ENCODE measurements at regions not wholly inside any gene's neighbourhood (a gene's known extent, or its start where the extent isn't known, plus 50 kb on each side); places are given as distances from the start of the nearest gene placed in this dataset.
A peak's percentile ranks its signal among the peaks of the same experiment; 100 is the strongest.

DNA sequence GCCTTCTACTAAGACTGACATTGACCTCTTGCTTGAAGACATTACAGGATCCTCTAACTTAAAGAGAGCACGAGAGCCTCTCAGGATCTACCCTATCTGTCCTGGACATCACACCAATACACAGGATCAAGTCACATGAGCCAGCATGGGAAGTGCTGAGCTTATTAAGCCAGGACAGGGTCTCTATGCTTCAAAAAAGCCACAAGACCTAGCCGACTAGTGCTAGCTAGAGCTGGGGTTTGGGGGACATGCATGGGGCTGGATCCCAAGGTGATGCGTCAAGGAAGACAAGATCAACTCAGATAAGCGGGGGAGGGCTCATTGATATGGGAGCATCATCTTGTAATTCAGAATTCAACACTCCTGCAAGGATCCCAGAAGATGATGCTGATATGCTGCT lies 167.2 kb upstream of the TAB2 start:
- no peak for FAIRE-seq

DNA sequence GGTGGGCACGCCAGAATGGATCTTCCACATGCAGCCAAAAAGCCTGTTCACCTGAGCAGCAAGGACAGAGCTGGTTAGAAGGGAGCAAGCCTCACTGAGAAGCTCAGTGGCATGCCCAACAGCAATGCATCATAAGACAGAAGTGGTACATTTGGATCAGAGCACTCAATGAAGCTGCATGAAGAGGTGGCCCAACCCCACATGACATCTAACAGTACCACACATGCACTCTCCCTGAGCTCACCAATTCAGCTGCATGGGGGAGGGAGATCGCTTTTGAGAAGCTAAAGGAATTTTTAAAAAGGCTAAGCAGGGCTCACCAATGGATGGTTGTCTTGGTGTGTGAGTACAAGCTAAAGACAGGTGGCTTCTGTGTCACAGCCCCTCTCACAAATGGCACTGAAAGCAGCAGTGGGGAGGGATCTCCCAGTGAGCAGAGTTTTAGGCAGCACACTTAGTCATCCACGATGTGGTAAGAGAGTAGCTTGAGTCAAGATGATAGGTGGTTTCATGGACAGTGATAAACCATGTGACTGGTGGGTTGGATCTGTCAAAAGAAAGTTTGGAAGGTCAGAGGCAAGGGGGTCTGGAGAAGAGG lies 166.6 kb upstream of the TAB2 start:
- no peak for FAIRE-seq

DNA sequence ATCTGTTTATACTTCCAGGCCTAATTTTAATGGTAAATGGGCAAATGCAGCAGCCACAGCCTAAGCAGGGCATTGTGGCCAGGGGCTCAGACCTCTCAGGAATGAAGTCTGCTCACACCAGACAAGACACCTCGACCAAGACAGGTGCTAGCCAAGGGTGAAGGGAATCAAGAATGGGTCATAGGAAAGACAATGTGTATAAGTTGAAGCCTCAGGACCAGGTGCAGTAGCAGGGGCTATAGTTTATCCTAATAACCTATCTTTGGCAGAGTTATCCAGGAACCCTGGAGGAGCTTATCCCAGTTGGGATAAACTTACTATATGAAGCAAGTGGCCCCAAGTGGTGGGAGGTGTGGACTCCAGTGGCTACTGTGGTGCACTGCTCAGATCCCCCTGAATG lies 165.0 kb upstream of the TAB2 start:
- no peak for FAIRE-seq

DNA sequence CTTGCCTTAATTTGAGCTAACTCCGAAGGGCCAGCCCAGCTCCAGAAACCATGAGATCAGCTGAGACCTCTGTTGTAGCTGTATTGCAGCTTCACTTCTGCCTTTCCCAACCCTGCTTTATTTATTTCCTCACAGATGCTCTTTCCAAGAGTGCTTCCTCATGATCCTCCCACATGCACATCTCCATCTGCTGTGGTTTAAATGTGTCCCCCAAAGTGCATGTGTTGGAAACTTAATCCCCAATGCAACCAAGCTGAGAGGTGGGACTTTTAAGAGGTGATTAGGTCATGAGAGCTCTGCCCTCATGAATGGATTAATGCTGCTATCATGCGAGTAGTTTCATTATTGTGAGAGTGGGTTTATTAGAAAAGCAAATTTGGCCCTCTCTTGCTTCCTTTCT lies 164.4 kb upstream of the TAB2 start:
- FAIRE-seq, result no peak

DNA sequence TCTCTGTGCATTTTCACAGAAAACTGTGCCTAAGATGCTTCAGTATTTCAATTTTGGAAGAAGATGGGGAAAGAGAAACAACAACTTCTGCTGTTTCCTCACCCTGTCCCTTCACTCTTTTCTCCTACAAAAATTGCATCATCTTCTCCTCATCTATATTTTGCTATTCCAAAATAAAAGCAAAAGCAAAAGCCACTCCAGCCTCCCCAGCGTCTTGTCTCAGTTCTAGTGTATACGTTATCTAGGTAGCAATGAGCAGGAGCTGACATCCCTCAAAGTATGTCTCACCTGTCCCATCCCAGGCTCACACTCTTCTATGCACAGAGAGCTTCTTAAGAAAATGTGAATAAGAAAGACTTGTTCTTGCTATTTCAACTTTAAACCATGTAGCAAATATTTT lies 163.8 kb upstream of the TAB2 start:
- no peak for FAIRE-seq

DNA sequence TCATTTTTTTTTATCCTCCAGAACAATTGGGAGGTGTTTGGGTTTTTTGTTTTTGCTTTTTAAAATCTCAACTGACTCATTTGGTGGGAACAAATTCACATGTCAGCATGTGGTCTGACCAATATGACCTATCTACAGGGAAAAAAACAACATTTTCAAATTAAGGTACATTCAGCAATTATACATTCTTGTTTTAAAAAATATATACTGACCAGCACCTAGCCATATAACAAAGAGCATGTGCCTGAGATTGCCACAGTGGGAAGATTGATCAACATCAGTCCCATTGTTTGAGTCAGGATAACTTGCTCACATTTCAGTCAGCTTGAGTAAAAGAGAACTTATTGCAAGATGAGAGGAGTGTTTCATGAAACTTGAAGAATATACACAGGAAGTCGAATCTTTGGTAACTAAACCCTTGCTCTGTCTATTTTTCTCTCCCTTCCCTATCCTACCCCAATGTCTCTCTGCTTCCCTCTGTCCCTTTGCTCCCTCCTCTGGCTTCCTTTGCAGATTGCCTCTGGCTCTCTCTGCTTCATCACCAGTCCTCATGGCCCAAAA lies 163.2 kb upstream of the TAB2 start:
- FAIRE-seq, result no peak

DNA sequence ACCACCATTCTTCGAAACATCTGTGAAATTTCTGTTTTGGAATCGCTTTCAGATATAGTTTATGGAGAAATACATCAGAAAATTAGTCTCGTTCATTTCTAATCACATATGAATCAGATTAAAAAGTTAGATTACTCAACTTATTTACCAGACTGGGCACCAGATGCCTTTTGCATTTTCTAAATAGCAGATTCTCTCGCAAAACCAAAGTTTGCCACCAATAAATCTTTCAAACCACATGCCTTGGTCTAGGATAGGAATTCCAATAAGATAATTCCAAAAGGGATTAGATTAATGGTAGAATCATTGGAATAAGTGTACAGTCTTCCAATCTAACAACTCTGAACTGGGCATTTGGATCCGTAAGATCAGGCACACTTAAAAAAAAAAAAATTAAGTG lies 160.4 kb upstream of the TAB2 start:
- no peak for FAIRE-seq

DNA sequence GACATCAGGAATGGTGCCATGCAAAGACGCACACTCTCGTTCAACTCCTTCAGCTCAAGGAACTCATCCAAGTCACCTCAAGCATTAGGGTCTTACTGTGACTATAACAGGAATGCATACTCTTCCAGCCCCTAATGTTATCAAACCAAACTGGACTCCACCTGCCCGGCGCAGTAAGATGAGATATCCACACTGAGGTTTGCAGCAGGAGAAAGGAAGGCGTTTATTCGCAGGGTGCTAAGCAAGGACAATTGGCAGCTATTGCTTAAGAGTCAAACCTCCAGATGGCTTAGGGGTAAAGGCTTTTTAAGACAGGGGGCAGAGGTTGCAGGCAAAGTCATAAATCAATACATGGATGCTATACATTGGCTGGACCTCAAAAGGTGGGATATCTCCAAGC lies 159.4 kb upstream of the TAB2 start:
- no peak for FAIRE-seq

DNA sequence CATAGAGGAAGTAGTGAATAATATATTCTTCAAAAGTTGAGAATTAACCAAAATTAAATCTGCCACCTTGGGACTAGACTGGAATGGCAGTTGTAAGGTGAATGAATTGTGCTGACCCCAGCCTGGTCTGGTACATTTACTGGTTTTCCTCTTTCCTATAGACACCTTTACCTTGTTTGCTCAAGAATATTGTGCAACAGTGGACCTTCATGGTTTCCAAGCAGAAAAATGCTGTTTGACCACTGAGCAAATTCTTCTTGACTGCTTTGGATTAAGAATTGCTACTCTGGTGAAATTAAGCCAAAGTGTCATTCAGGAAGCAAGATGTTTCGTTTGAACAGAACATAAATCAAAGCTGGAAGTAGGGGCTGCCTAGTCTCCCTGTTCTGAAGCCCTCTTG lies 156.6 kb upstream of the TAB2 start:
- no peak for FAIRE-seq

DNA sequence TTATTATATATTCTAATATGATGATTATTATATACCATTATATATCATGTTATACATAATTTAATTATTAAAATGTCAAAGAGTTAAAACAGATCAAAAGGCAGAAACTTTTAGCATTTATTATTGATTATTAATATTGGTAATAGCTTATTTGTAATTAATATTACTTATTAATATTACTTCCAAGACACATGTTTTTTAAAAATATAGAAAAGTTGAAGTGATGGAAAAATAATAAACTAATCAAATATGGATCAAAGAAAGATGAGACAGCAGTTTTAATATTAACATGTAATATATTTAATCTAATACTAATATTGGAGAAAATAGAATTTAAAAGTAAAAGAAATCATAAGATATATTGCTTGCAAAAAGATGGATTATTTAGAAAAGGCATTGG lies 154.6 kb upstream of the TAB2 start:
- FAIRE-seq, result peak; percentile 56

DNA sequence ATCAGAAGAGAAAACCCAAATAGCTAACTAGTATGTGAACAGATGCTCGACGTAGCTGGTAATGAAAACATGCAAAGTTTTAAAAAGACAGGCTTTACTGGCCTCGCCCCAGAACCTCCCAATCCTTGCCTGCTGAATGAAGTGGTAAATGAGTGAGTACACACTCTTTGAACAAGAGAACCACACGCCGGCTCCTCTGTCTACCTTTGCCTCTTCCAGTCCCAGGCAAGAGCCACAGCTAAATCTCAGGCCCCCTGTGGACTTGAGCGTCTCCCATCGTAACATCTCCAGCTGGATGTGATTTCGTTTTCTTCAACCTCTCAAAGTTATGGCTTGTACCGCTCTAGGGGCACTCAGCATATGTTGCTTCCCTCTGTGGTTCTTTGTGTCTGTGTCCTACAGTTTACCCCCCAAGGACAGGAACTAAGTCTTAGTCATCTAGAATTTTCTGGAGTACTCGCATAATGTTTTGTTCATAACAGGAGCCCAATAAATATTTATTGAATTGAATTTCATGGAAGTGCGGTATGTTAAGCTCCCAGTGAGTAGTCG lies 153.2 kb upstream of the TAB2 start:
- FAIRE-seq, result no peak

DNA sequence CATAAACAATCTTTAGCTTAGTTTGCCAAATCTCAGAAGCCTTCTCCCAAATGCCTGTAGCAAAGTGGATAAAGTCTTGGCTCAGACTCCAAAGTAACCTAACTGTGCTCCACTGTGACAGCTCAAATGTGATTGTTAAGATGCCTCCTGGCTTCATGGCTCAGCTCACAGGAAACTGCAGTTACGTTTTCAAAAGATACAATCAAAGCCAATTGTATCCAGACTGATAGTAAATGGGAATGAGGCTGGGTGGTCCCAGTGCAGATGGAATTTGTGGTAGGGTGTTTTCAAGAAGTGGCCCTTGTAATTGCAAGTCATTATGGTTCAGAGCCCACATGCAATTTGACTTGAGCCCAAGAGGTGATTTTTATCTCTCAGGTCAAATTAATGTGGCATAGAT lies 151.2 kb upstream of the TAB2 start:
- no peak for FAIRE-seq

DNA sequence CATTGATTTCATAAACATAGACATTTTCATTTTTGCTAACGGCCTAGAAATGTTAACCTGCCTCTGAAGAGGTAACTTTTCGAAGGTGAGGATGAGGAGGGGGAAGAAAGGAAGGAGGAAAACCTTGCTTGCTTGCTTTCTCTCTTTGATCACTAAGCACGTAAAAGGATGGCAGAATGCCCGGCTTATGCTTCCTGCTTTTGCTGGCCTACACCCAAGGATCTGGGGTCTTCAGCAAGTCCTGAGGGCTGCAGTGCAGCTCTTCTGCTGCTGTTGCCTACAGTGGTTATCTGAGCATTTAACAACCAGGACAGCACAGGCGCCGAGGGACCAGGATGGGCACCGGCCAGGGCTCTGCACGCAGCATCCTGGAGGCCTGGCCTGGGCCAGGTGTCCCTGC lies 150.8 kb upstream of the TAB2 start:
- no peak for FAIRE-seq

DNA sequence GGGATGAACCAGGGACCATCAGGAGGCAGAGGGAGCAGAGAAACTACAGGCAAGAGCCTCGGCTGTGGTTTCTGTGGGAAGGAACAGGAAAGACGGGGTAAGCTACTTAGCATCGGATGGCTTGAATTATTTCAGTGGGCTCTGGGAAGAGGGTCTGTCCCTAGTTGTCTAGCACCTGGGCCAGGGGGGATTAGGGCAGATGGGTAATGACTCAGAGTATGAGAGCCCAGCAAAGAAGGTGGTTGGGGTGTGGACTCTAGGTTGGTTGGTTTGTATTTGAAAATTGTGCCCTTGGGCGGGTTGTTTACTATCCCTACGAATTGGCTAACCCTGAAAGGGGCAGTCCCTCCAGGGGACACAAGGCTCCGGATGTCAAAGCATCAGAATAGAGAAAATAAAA lies 148.5 kb upstream of the TAB2 start:
- no peak for FAIRE-seq

DNA sequence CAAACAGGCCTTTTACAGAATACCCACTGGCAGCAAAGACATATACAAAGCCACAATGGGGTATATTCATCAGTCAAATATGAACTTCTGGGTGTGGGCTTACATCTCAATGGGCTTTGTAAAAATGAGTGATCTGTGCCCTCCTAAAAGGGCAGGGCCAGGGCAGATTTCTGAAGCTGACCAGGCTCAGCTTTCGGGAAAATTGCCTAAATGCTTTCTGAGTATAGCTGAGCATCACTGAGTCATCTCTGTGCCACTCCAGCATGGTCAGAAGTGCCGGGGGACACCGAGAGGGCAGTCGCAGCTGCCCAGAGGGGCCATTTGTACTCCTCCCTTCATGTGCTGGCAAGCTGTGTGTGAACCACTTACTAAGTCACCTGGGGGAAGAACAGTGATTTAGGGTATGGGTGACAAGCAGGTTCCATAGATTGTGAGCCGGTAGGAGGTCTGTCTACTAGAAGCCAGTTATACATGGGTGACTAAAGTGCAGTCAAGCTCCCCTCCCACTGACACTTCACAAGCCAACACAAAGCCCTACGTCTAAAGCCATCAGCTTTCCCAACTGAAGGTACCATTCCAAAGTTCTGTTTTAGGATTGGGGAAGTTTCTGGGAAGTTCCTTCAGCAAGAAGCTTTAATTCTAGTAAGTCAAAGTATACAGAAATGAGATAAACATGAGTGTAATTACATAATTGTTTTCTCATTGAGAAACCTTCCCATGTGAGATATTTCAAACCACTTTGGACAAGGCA lies 147.6 kb upstream of the TAB2 start:
- no peak for FAIRE-seq

DNA sequence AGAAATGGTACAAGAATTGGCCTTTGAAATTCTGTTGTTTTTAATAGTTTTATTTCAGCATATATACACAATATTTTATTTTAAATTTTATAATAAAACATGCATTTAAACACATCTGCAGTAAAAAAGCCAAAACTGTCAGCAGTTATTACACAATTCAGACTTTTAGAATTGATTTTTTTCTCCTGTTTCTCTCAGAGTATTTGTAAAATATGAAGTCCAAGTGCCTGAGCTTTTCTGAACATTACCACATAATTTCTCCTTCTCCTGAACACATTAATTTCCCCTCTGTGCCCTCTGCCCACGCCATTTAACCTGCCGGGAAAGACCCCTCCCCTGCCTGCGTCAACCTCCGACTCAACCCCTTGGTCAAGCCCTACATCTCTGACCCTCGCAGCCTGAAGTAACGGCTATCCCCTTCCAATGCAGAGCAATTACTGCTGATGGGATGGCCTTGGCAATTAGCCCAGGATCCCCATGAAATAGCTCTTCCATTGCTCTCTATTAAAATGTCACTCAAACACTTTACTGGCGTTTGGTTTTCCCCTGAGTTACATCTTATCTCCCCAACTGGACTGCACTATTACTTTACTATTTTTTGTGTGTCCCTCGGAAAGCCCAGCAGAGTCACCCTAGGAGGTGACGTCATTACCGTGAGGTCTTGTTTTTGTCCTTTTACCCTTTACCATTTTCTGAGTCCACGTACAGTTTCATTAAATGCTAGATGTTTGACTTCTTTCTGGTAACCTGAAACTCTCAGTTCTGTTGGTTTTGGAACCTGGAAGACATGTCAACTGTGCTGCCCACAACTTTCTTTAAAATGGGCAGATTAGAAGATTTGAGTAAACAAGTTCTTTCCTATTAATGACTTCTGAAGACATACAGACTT lies 146.7 kb upstream of the TAB2 start:
- FAIRE-seq, result no peak

DNA sequence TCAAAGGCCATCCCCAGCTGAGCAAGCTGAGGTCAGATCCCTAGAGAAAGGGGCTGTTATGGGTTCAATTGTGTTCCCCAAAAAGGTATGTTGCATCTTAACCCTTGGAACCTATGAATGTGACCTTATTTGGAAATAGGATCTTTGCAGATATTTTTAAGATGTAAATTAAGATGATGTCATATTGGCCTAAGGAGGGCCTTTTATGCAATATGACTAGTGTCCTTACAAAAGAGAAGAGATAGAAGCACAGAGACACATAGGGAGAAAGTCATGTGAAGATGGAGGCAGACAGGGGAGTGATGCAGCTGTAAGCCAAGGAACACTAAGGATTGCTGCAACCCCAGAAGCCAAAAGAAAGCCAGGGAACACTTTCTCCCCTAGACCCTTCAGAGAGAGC lies 144.3 kb upstream of the TAB2 start:
- FAIRE-seq, result no peak

DNA sequence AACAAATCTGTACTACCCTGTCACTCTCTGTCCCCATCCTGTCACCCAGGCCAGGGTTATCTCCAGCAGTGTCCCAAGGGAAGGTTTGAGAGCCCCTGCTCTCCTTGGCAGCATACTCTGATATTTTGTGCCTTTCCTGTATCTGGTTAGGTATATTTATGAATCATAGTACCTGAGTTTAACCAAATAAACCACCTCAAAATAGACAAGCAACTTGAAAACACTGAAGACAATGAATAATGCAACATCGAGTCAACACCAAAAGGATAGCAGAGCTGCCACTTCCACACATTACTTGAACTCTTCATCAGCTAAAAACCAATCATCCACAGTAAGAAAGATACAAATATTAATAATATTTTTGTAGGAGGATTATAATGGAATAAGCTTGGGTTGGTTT lies 142.6 kb upstream of the TAB2 start:
- FAIRE-seq, result no peak

DNA sequence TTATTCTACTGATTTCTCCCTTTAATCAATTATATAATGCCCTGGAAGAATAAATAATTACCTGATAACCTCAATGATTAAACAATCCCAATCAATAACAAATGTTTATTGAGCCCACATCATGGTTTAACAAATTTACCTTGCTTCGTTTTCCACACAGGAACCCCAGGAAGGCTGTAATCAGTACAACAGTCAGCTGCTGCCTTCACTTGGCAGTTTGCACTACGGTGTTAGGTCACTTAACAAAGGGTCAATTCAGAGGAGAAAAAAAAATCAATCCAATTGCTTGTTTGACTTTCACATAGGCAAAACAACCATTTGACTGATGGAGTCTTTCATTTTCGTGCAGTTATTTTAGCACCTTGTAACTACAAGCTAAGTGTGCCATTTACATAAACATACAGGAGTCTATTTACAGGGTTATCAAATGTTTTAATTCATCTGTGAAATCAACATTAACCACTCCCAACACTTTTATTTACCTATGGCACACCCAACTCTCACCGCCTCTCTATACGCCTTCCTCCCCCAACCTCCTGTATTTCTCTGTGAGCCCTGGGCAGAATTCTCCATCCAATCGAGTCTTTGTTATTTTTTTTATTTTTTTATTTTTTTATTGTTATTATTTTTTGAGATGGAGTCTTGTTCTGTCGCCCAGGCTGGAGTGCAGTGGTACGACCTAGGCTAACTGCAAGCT lies 140.4 kb upstream of the TAB2 start:
- no peak for FAIRE-seq

DNA sequence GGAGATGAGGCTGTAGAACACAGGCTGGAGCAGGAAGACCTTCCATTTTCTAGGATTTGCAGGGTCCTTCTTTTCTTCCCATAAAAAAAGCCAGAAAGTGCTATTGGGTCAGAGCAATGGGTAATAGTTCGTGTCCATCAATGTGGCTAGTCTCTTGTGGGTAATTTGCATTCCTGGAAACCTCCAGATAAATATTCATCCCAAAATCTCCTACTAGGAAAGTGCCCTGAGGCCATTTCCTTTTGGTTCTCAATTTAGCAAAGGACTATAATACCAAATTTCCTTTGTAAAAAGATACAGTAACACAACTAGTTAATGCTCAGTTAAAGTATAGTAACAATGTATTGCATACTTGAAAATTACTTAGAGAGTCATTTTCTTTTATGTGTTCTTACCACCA lies 138.1 kb upstream of the TAB2 start:
- FAIRE-seq, result no peak

DNA sequence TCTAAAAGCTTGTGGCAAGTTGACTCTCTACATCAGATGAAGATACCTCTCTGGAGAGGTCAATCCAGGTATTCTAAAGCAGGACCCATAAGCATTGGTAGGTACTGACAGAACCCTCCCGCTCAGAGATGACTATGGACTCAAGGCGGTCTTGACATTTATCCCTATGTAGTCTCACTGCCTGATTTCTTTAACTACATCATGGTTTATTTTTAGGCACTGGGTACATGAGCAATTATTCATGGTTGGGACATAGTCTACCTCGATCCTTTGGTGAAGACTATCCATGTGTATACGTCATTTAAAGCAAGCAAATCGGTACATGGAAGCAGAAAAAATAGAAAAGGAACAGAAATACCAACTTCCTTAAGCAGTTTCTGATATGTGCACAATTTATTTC lies 136.2 kb upstream of the TAB2 start:
- no peak for FAIRE-seq

DNA sequence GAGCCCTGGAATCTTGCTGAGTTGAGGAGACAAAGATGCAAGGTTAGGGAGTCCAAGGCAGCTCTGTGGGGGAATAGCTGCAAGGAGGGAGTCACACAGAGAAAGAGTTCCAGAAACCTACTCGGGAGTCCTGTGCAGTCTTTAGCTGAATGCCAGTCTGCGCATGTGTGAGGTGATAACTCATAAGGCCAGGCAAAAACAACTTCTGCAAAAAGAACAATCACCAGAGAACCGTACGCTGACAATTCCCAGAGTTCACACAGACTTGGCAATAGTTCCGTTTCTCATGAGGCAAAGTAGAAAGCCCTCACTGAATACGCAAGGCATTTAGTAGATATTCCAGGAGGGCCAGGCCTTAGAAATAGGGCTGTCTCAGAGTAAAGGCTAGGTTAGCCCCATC lies 135.2 kb upstream of the TAB2 start:
- no peak for FAIRE-seq

DNA sequence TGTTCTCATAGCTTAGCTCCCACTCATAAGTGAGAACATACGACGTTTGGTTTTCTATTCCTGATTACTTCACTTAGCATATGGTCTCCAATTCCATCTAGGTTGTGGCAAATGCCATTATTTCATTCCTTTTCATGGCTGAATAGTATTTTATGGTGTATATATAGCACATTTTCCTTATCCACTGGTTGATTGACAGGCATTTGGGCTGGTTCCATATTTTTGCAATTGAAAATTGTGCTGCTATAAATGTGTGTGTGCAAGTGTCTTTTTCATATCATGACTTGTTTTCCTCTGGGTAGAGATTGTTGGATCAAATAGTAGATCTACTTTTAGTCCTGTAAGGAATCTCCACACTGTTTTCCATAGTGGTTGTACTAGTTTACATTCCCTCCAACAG lies 133.0 kb upstream of the TAB2 start:
- no peak for FAIRE-seq
